ENCODE measurements at regions not wholly inside any gene's neighbourhood (a gene's known extent, or its start where the extent isn't known, plus 50 kb on each side); places are given as distances from the start of the nearest gene placed in this dataset.
A peak's percentile ranks its signal among the peaks of the same experiment; 100 is the strongest.

DNA sequence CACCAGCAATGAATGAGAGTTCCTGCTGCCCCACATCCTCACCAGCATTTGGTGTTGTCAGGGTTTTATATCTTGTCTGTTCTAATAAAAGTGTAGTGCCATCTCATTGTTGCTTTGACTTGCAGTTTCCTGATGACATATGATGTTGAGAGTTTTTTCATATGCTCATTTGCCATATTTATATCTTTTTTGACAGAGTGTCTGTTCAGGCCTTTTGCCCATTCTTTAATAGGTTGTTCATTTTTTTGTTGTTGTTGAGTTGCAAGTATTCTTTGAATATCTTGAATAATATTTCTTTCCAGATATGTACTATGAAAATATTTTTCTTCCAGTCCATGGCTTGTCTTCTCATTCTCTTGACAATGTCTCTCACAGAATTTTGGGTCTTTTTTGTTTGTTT, 111.7 kb upstream of the KCNJ15 start:
- dilution Hi-C loops (cut with MboI; ENCODE audit: extremely low pct_ligation_motif_present, low sequenced_read_pairs): loop anchor here (25.0 kb wide), 1 partner anchor 408 kb away; no protein-coding TSS in a partner anchor
- no peaks in the 10 kb centered on the region for H4K20me1 ChIP-seq (ENCODE audit: control insufficient read depth, extremely low read depth, insufficient read depth, low read length)
- FAIRE-seq: no peak
- H2AFZ ChIP-seq (ENCODE audit: control insufficient read depth, low read length): no peak overlapping the region
- H3K4me2 ChIP-seq (ENCODE audit: control insufficient read depth, extremely low read depth, insufficient read depth, low read depth, low read length): no peak overlapping the region
- no peak for TF ChIP-seq EZH2 (IDR thresholded peaks at IDR 0.05; ENCODE audit: low read length)
- TF ChIP-seq, protein P1, sequence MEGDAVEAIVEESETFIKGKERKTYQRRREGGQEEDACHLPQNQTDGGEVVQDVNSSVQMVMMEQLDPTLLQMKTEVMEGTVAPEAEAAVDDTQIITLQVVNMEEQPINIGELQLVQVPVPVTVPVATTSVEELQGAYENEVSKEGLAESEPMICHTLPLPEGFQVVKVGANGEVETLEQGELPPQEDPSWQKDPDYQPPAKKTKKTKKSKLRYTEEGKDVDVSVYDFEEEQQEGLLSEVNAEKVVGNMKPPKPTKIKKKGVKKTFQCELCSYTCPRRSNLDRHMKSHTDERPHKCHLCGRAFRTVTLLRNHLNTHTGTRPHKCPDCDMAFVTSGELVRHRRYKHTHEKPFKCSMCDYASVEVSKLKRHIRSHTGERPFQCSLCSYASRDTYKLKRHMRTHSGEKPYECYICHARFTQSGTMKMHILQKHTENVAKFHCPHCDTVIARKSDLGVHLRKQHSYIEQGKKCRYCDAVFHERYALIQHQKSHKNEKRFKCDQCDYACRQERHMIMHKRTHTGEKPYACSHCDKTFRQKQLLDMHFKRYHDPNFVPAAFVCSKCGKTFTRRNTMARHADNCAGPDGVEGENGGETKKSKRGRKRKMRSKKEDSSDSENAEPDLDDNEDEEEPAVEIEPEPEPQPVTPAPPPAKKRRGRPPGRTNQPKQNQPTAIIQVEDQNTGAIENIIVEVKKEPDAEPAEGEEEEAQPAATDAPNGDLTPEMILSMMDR (optimal IDR thresholded peaks at IDR 0.05 in 1 of 3, IDR thresholded peaks at IDR 0.05 in 1 of 3, conservative IDR thresholded peaks at IDR 0.05 in 1 of 3; ENCODE audit: extremely low read depth in 1 of 3, insufficient read depth in 2 of 3, low read length in 3 of 3): no peak
- no peak for DNase-seq (ENCODE audit: low read depth, low spot score)
- no peak overlapping the region for H3K4me3 ChIP-seq (ENCODE audit: control insufficient read depth in 2 of 3, extremely low read depth in 1 of 3, insufficient read depth in 2 of 3, low read depth in 1 of 3, low read length in 3 of 3)
- H3K79me2 ChIP-seq (ENCODE audit: control insufficient read depth, insufficient read depth, low read length): no peaks in the 10 kb centered on the region
- H3K36me3 ChIP-seq (ENCODE audit: control insufficient read depth in 2 of 2, extremely low read depth in 1 of 2, insufficient read depth in 2 of 2, low read length in 2 of 2): no peaks in the 10 kb centered on the region
- peaks cover 2% of the 10 kb centered on the region for H3K9me3 ChIP-seq (ENCODE audit: control insufficient read depth, low read depth, low read length)
- H3K27ac ChIP-seq (ENCODE audit: control insufficient read depth, insufficient read depth, low read length): no peak overlapping the region
- no peak overlapping the region for H3K9ac ChIP-seq (ENCODE audit: control insufficient read depth, extremely low read depth, insufficient read depth, low read length)
- no peaks in the 10 kb centered on the region for H3K9me1 ChIP-seq (ENCODE audit: control insufficient read depth, extremely low read depth, insufficient read depth, low read length)
- no peaks in the 10 kb centered on the region for H3K4me1 ChIP-seq (ENCODE audit: control insufficient read depth, extremely low read depth, insufficient read depth, low read length)
- H3K27me3 ChIP-seq (ENCODE audit: control insufficient read depth, extremely low read depth, insufficient read depth, low read length): no peaks in the 10 kb centered on the region

DNA sequence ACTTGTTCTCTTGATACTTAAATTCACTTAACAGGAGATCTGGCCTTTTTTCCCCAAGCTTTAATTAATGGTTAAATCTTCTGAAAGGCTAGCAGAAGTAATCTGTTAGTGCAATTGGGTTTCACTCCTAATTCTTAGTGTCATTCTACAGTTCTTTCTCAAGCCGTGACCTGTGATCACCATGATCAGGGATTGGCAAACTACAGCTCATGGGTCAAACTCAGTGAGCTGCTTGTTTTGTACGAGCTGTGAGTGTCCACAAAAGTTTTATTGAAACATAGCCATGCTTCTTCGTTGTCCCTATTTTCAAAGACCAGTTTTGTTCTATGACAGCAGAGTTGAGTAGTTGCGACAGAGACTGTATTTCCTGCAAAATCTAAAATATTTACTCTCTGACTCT, 109.4 kb upstream of the KCNJ15 start:
- H3K9ac ChIP-seq (ENCODE audit: control insufficient read depth, extremely low read depth, insufficient read depth, low read length): no peak overlapping the region
- no peak overlapping the region for H3K27ac ChIP-seq (ENCODE audit: control insufficient read depth, insufficient read depth, low read length)
- peak; percentile 9 for FAIRE-seq
- H3K4me2 ChIP-seq (ENCODE audit: control insufficient read depth, extremely low read depth, insufficient read depth, low read depth, low read length): no peak overlapping the region
- H4K20me1 ChIP-seq (ENCODE audit: control insufficient read depth, extremely low read depth, insufficient read depth, low read length): no peaks in the 10 kb centered on the region
- dilution Hi-C loops (cut with MboI; ENCODE audit: extremely low pct_ligation_motif_present, low sequenced_read_pairs): loop anchor here (25.0 kb wide), 1 partner anchor 410 kb away; no protein-coding TSS in a partner anchor
- TF ChIP-seq, protein P1 (optimal IDR thresholded peaks at IDR 0.05 in 1 of 3, IDR thresholded peaks at IDR 0.05 in 1 of 3, conservative IDR thresholded peaks at IDR 0.05 in 1 of 3; ENCODE audit: extremely low read depth in 1 of 3, insufficient read depth in 2 of 3, low read length in 3 of 3): no peak
- TF ChIP-seq EZH2 (IDR thresholded peaks at IDR 0.05; ENCODE audit: low read length): no peak
- no peak for DNase-seq (ENCODE audit: low read depth, low spot score)
- no peaks in the 10 kb centered on the region for H3K27me3 ChIP-seq (ENCODE audit: control insufficient read depth, extremely low read depth, insufficient read depth, low read length)
- H3K4me1 ChIP-seq (ENCODE audit: control insufficient read depth, extremely low read depth, insufficient read depth, low read length): no peaks in the 10 kb centered on the region
- H3K36me3 ChIP-seq (ENCODE audit: control insufficient read depth in 2 of 2, extremely low read depth in 1 of 2, insufficient read depth in 2 of 2, low read length in 2 of 2): no peaks in the 10 kb centered on the region
- no peaks in the 10 kb centered on the region for H3K9me1 ChIP-seq (ENCODE audit: control insufficient read depth, extremely low read depth, insufficient read depth, low read length)
- H2AFZ ChIP-seq (ENCODE audit: control insufficient read depth, low read length): no peak overlapping the region
- H3K79me2 ChIP-seq (ENCODE audit: control insufficient read depth, insufficient read depth, low read length): no peaks in the 10 kb centered on the region
- no peaks in the 10 kb centered on the region for H3K9me3 ChIP-seq (ENCODE audit: control insufficient read depth, low read depth, low read length)
- no peak overlapping the region for H3K4me3 ChIP-seq (ENCODE audit: control insufficient read depth in 2 of 3, extremely low read depth in 1 of 3, insufficient read depth in 2 of 3, low read depth in 1 of 3, low read length in 3 of 3)

All from keratinocyte (primary cell).